Mesendoderm (in vitro differentiated cells): ENCODE measurements at regions not wholly inside any gene's neighbourhood (a gene's known extent, or its start where the extent isn't known, plus 50 kb on each side); places are given as distances from the start of the nearest gene placed in this dataset.
A peak's percentile ranks its signal among the peaks of the same experiment; 100 is the strongest.
"Not testable (repeated sequence)": the region's sequence is repeated elsewhere in the genome, so short reads cannot be mapped to it uniquely, and the experiment has no call there.

ENCODE experiments used
- DNase-seq: peaks from one replicate; pipeline ENCODE4 v3.0.0; 2013
- H2AK5ac ChIP-seq: 2 replicates; pipeline ENCODE4 v1.6.1; 2013; ENCODE audit warnings: low read length, inconsistent platforms
- H2BK120ac ChIP-seq: 2 replicates; pipeline ENCODE4 v1.6.1; 2013; ENCODE audit warnings: low read depth, mild to moderate bottlenecking, low read length, moderate library complexity, mixed read lengths
- H2BK15ac ChIP-seq: replicated peaks from 2 replicates; pipeline ENCODE4 v1.6.1; 2013; ENCODE audit warnings: low read depth, mild to moderate bottlenecking, moderate library complexity
- H2BK5ac ChIP-seq: 2 replicates; pipeline ENCODE4 v1.6.1; 2013; ENCODE audit warnings: low read length, inconsistent platforms
- H3K18ac ChIP-seq: 2 replicates; pipeline ENCODE4 v1.6.1; 2013; ENCODE audit warnings: mild to moderate bottlenecking, low read length, mixed read lengths
- H3K23ac ChIP-seq: one replicate; pipeline ENCODE4 v1.6.1; 2013; ENCODE audit warnings: low read length
- H3K27ac ChIP-seq: 2 replicates; pipeline ENCODE4 v1.5.1; 2013; ENCODE audit warnings: low read depth, mild to moderate bottlenecking, inconsistent platforms, low read length, moderate library complexity
- H3K27me3 ChIP-seq: 2 replicates; pipeline ENCODE4 v1.6.1; 2013; ENCODE audit warnings: low read length, control low read depth, mild to moderate bottlenecking, inconsistent platforms; ENCODE audit not compliant: insufficient read depth, poor library complexity
- H3K36me3 ChIP-seq: 2 replicates; pipeline ENCODE4 v1.6.1; 2013; ENCODE audit warnings: low read length, inconsistent platforms; ENCODE audit not compliant: control insufficient read depth, insufficient read depth
- H3K4ac ChIP-seq: one replicate; pipeline ENCODE4 v1.6.1; 2013; ENCODE audit warnings: low read depth, mild to moderate bottlenecking, low read length, moderate library complexity
- H3K4me1 ChIP-seq: 2 replicates; pipeline ENCODE4 v1.6.1; 2013; ENCODE audit warnings: low read depth, low read length, inconsistent platforms; ENCODE audit not compliant: control insufficient read depth
- H3K4me2 ChIP-seq: 2 replicates; pipeline ENCODE4 v1.6.1; 2013; ENCODE audit warnings: low read length
- H3K4me3 ChIP-seq: 2 replicates; pipeline ENCODE4 v1.5.1; 2013; ENCODE audit warnings: mild to moderate bottlenecking, low read length
- H3K56ac ChIP-seq: one replicate; pipeline ENCODE4 v1.6.1; 2013; ENCODE audit warnings: low read length
- H3K79me1 ChIP-seq: 2 replicates; pipeline ENCODE4 v1.6.1; 2013; ENCODE audit warnings: low read length, inconsistent platforms
- H3K79me2 ChIP-seq: 2 replicates; pipeline ENCODE4 v1.6.1; 2013; ENCODE audit warnings: mild to moderate bottlenecking, low read length; ENCODE audit not compliant: control insufficient read depth, insufficient read depth
- H3K9ac ChIP-seq: 2 replicates; pipeline ENCODE4 v1.6.1; 2013; ENCODE audit warnings: low read length, inconsistent platforms
- H4K5ac ChIP-seq: one replicate; pipeline ENCODE4 v1.6.1; 2013; ENCODE audit warnings: low read length
- H4K8ac ChIP-seq: one replicate; pipeline ENCODE4 v1.6.1; 2013; ENCODE audit warnings: low read depth, mild to moderate bottlenecking, control low read depth, low read length, moderate library complexity
- WGBS: extraction: QIAGEN DNeasy Blood & Tissue Kit; methylation state at CpG from one replicate; pipeline ENCODE4 v1.1.7; 2013; ENCODE audit warnings: low lambda C conversion rate, missing lambda C conversion rate; ENCODE audit not compliant: insufficient coverage; ENCODE audit errors: extremely low coverage; 5-methylcytosine and 5-hydroxymethylcytosine counted together

DNA sequence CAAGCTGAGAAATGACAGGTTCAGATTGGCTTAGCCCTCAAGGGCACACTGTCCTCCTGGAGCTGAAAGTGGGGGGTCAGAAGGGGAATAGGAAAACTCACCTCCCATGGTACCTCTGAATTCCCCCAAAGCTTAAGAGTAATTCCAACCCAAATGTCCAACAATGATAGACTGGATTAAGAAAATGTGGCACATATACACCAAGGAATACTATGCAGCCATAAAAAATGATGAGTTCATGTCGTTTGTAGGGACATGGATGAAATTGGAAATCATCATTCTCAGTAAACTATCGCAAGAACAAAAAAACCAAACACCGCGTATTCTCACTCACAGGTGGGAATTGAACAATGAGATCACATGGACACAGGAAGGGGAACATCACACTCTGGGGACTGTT lies 173.6 kb upstream of the PDE10A start:
- H3K9ac ChIP-seq = not testable (repeated sequence)

DNA sequence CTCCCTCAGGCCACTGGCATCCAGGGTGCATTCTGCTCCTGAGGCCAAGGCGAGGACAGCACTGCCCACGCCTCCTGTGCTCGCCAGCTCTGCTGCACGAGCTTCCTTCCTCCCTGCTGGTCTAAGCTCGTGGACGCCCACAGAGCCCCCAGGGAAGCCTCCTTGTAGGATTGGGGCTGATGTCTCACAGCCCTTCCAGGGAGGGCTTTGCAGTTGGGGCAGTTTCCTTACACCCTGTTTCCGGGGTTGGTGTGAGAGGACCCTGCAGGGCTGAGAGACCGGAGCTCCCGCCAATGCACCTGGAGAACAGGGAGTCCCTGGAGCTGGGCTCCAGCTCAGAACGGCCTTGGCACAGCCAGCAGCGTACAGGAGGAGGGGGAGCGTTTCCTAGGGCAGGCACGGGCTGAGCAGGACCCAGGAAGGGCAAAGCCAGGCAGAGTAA lies 172.4 kb upstream of the PDE10A start:
- no CpG with 5 or more reads among the region's 13 CpGs for WGBS
- Histone ChIP-seq H3K79me1 (no peaks in the 10 kb centered on the region), H3K27ac (no peak overlapping the region), H4K5ac (no peak overlapping the region), H2BK15ac (no peak overlapping the region), H2BK120ac (no peak overlapping the region), H2BK5ac (no peak overlapping the region), H3K18ac (no peak overlapping the region), H3K23ac (no peak overlapping the region), H4K8ac (no peak overlapping the region), H3K4me3 (no peak overlapping the region), H3K9ac (no peak overlapping the region), H3K79me2 (no peaks in the 10 kb centered on the region), H3K36me3 (no peaks in the 10 kb centered on the region), H3K4me2 (no peak overlapping the region), H2AK5ac (no peak overlapping the region), H3K4ac (no peak overlapping the region), H3K4me1 (no peaks in the 10 kb centered on the region), H3K56ac (no peak overlapping the region), H3K27me3 (no peaks in the 10 kb centered on the region)
- DNase-seq = no peak

More for the DNA sequence above, 173.6 kb upstream of the PDE10A start:
- not testable (repeated sequence) for H2BK120ac ChIP-seq, H3K4ac ChIP-seq, H3K79me1 ChIP-seq, H4K8ac ChIP-seq, H3K27ac ChIP-seq, H3K4me2 ChIP-seq, H3K36me3 ChIP-seq, H3K56ac ChIP-seq, H2BK5ac ChIP-seq, H3K23ac ChIP-seq, H3K27me3 ChIP-seq, H3K18ac ChIP-seq, H2AK5ac ChIP-seq, H4K5ac ChIP-seq, DNase-seq, H2BK15ac ChIP-seq, H3K79me2 ChIP-seq, H3K4me3 ChIP-seq, H3K4me1 ChIP-seq
- WGBS = no CpG with 5 or more reads among the region's 4 CpGs

DNA sequence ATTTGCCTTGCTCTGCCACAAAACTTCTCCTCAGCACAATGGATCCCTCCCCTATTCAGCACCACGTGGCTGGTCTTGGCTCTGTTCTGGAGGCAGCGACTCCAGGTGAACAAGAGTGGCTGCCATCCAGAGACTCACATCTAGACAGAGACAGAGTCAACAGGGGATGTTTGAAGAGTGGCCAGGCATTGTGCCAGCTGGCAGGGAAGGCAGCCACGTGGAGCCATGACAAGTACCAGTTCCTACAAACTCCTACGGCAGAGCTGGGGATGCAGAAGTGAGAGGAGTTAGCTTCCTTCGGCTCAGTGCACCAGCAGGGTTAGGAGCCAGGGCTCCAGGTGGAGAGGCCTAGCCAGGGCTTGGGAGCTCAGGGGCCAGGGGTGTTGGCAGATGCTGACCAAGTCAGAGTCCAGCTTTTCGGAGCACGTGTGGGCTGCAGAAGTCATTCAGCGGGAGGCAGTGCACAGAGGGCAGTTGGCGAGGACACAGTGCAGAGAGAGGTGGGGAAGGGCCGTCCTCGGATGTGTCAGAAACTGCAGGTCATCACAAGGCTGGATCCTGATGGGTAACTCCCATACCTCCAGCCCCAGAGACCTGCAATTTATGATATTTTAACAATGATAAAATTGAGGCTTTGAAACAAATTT lies 171.7 kb upstream of the PDE10A start:
- Histone ChIP-seq H3K36me3 (no peaks in the 10 kb centered on the region), H3K4me3 (no peak overlapping the region), H2BK5ac (no peak overlapping the region), H2AK5ac (no peak overlapping the region), H2BK120ac (no peak overlapping the region), H3K79me2 (no peaks in the 10 kb centered on the region), H4K8ac (no peak overlapping the region), H2BK15ac (no peak overlapping the region), H3K56ac (no peak overlapping the region), H3K4me2 (no peak overlapping the region), H3K18ac (no peak overlapping the region), H3K4me1 (no peaks in the 10 kb centered on the region), H3K27ac (no peak overlapping the region), H4K5ac (no peak overlapping the region), H3K79me1 (no peaks in the 10 kb centered on the region), H3K23ac (peak overlapping the region; percentile 32), H3K27me3 (no peaks in the 10 kb centered on the region), H3K4ac (no peak overlapping the region), H3K9ac (no peak overlapping the region)
- WGBS = no CpG with 5 or more reads among the region's 11 CpGs
- no peak for DNase-seq

DNA sequence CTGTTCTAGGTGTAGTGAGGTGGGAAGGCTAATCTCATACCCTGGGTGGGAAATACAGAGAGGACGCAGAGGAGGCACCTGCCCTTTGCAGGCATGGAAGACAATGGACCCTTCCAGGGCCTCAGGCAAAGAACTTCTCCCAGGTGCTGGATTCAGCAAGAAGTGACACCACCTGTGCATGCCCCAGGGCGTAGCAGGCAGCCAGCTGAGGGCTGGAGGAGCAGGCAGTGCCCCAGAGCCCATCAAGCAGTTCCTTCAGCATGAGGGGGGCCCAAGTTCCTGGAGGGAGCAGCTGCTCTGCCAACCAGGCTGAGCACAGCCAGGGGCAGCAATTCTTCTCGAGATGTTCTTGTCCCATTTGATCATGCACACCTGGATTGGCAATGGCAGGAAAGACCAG lies 170.3 kb upstream of the PDE10A start:
- no peaks in the 10 kb centered on the region for H3K27me3 ChIP-seq
- no peak overlapping the region for H3K18ac ChIP-seq
- H3K56ac ChIP-seq = no peak overlapping the region
- H3K4me2 ChIP-seq = no peak overlapping the region
- no peaks in the 10 kb centered on the region for H3K79me1 ChIP-seq
- no peak overlapping the region for H3K4ac ChIP-seq
- WGBS = no CpG with 5 or more reads among the region's 3 CpGs
- H3K79me2 ChIP-seq = no peaks in the 10 kb centered on the region
- H4K5ac ChIP-seq = no peak overlapping the region
- H3K27ac ChIP-seq = no peak overlapping the region
- H2BK5ac ChIP-seq = no peak overlapping the region
- no peak overlapping the region for H3K23ac ChIP-seq
- no peak overlapping the region for H2BK120ac ChIP-seq
- no peak overlapping the region for H2AK5ac ChIP-seq
- no peak for DNase-seq
- H3K4me1 ChIP-seq = no peaks in the 10 kb centered on the region
- H4K8ac ChIP-seq = no peak overlapping the region
- H3K9ac ChIP-seq = no peak overlapping the region
- no peak overlapping the region for H2BK15ac ChIP-seq
- no peak overlapping the region for H3K4me3 ChIP-seq
- no peaks in the 10 kb centered on the region for H3K36me3 ChIP-seq

DNA sequence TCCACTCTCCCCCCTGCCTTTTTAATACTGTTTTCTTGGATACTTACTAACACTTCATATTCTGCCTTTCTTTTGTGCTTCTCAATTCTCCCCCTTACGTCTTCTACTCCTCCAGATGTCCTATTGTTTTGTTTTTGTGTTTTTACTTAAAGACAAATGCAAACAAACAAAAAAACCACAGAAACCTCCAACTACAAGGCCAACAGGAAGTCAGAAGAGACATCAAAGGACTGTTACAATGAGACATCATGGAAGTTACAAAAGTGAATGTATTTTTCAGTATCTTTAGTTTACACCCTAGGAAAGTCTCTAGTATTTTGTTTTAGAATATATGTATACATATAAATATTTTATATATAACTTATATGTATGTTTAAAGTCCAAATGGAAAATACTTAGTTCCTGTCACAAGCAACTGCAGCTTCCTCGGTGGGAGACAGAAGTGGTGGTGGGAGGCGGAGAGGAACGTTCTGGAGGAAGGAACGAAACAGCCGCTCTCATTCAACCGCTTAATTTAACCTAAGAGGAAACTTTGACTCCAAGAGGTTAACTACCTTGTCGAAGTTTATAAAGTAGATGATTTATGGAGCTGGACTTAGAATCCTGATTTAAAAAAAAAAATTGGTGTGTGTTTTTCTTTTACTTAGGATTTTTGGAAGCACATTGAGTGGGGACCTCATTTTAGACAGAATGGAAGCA lies 168.9 kb upstream of the PDE10A start:
- H3K79me2 ChIP-seq = no peaks in the 10 kb centered on the region
- no peaks in the 10 kb centered on the region for H3K27me3 ChIP-seq
- no peak overlapping the region for H3K23ac ChIP-seq
- H2BK5ac ChIP-seq = no peak overlapping the region
- no peak overlapping the region for H2AK5ac ChIP-seq
- no peak overlapping the region for H2BK15ac ChIP-seq
- no peak overlapping the region for H3K9ac ChIP-seq
- H3K27ac ChIP-seq = no peak overlapping the region
- H3K36me3 ChIP-seq = no peaks in the 10 kb centered on the region
- H3K79me1 ChIP-seq = no peaks in the 10 kb centered on the region
- H2BK120ac ChIP-seq = no peak overlapping the region
- H3K4me3 ChIP-seq = no peak overlapping the region
- no peak overlapping the region for H4K8ac ChIP-seq
- no peak overlapping the region for H4K5ac ChIP-seq
- no CpG with 5 or more reads among the region's 8 CpGs for WGBS
- no peaks in the 10 kb centered on the region for H3K4me1 ChIP-seq
- no peak overlapping the region for H3K18ac ChIP-seq
- no peak overlapping the region for H3K56ac ChIP-seq
- H3K4me2 ChIP-seq = no peak overlapping the region
- H3K4ac ChIP-seq = no peak overlapping the region
- no peak for DNase-seq
